Endometrium (tissue), 2 donors: ENCODE measurements at regions not wholly inside any gene's neighbourhood (a gene's known extent, or its start where the extent isn't known, plus 50 kb on each side); places are given as distances from the start of the nearest gene placed in this dataset.

Experiments used
- FAIRE-seq: peaks from 2 replicates; lab custom pipeline; 2012; peaks lifted over from hg19 to GRCh38; lab: Jason Lieb, UNC
- donor health status: control.
- donor health status: control.

DNA sequence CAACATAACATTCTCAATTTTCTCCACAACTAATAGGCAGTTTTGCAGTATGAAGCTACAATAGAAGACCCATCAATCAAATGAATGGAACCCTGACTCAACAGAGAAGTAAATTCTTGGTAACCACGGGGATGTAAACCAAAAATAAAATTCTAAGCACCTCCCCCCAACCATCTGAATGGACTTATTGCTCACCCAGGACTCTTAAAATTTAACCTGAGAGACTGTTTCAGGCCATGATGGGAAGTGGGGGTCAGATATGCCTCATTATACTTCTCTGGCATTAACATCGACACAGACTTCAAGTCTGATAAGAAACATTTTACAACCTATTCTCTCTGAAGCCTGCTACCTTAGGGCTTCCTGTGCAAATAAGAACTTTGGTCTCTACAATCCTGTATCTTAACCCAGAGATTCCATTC is 620.9 kb downstream of the TLL1 start:
- no peak for FAIRE-seq

DNA sequence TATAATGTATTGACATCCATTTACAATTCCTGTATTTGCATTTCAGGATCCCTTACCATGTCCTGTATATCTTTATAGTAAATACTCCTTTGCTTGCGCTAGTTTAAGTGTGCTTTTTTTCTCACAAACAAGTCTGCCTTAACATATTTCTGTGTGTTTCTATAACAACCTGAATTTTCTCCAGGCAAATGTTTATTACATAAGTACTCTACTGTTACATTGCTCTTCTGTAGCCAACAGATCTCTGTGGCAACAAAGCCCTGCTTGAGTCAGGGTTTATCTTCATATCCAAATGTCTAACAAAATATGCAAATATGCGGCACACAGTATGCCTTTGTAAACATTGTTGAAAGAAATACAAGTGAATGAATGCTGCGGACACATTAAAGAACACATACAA is 625.5 kb downstream of the TLL1 start:
- no peak for FAIRE-seq

DNA sequence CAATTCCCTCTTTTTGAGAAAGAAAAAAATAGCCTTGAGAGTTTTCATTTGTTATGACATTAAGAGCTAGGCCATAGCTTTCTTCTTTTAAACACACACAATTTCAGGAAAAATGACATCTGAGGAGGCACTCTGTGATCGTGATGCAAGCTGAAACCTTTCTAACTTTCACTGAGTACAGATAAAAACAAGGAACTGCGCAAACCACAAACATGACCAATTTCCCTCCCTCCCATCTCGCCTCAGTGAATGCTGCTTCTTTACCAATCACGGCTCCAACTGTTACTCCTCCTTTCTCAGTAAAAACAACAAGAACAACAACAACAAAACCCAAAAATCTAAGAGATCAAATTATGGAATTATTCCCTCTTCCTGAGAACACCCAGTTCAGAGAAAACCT is 626.8 kb downstream of the TLL1 start:
- no peak for FAIRE-seq

GRCh38 chr4:166501941-166502382 is 628.9 kb downstream of the TLL1 start:
- FAIRE-seq, result no peak

GRCh38 chr4:166502660-166503059 is 629.6 kb downstream of the TLL1 start:
- FAIRE-seq, result no peak

DNA sequence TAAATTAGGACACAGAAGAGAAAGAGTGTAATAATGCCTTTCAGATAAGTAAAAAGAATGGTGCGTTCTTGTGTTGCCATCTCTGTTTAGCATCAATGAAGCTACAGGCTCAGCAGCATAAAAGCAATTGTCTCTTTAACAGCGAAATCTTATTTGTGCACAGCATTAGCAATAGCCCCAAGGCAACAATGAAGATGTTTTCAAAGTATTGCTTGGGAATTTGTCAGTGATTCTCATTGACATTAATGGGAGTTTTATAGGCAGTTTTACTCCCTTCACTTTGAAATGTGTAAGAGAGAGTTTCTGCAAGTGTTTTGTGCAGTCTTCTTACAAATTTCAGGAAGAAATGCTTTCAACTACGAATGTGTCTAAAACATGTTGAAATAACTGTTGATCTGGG is 633.0 kb downstream of the TLL1 start:
- FAIRE-seq, result no peak

DNA sequence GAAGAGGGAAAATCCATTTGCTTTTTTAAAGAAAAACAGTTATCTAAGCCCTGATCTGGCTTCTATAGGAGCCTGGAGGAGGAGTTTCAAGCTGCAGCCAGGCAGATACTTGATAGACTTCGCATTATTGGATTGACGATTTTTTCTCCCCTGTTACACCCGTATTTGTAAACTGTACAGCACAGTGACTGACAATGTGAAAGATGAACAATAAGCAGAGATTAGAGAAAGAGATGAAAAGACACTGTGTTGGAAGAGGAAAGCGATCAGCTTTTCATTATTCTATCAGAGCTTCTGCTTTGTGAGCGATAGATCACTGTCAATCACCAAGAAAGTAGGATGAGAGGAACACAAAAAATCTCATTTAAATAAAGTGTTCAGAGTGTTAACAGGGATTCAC is 639.2 kb downstream of the TLL1 start:
- no peak for FAIRE-seq

- FAIRE-seq, result no peak
Measured at GRCh38 chr4:166518315-166518714, 645.3 kb downstream of the TLL1 start.

- no peak for FAIRE-seq
Measured at GRCh38 chr4:166518776-166519175, 645.7 kb downstream of the TLL1 start.

GRCh38 chr4:166519774-166520173 is 646.7 kb downstream of the TLL1 start:
- no peak for FAIRE-seq

DNA sequence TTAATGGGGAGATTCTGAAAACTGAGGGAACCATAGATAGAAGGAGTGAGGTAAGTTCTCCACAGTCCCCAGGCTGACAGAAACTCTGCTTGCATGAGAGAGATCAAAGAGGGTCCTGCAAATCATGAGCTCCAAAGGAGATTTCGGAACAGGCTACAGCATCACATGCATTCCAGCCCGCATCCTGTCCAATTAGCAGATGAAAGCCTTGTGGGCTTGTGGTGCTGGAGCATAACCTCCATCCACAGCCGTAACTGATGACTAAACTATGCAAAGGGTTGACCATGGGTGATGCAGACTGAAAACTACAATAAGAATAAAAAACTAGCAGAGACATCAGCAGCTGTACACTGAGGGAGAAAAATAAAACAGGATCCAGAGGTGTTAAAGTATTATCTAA is 654.5 kb downstream of the TLL1 start:
- no peak for FAIRE-seq

DNA sequence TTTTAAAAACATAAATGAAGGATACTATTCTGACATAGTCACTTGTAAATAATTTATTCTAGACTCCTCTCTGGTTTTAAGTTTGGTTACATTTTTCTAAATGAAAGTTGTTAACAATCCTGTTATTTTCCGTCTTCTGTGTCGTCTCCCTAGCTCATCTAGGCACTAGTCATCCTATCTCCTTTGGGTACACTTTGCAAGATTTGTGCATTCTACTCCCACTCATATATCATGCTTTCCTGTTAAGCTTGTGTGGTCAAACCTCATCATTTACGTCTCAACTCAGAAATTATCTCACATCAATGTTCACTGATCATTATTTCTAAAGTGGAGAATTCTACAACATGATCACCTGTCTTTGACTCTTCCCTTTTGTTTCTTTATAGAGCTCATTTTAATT is 658.7 kb downstream of the TLL1 start:
- no peak for FAIRE-seq

DNA sequence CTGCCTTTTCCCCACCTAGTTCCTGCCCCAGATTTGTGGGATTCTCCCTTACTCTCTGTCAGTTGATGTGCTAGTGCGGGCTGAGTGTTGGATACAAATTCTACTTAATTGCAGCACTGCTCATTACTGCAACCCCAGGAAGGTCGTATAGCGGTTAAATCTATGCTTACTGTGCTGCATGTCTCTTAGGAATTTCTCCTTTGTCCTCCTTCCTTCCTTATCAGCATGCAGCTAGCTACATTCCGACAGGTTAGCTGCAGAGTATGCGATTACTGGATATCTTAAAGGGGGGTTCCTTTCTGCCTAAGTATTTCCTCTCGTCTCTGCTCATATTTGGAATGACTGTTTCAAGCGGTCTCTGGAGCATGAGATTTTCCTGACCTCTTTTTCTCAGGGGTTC is 662.8 kb downstream of the TLL1 start:
- FAIRE-seq, result no peak

DNA sequence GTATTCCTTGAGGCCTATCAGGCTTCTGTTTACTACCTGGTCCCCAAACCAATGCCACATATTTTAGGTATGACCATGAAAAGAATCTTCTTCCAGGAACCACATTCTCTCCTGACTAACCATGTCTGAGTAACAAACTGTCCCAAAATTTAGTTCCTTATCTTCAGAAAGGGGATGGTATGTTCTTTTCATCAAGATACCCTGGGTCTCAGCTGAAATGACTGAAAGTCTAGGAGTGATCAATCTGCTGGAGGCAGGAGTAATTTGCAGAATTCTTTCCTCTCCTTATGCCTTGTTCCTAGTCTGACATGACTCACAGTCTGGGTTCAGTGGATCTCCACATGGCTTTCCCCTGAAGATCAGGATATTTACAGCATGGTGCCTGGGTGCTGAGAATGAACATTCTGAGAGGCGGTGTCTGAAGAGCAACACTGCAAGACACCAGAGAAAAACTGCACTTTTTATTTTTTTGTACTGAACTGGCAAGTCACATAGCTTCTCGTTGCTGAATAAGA is 665.5 kb downstream of the TLL1 start:
- no peak for FAIRE-seq

- FAIRE-seq, result no peak
Measured at GRCh38 chr4:166546009-166546408, 673.0 kb downstream of the TLL1 start.

GRCh38 chr4:166577639-166578038 is 656.7 kb downstream of the SPOCK3 start:
- FAIRE-seq, result no peak

DNA sequence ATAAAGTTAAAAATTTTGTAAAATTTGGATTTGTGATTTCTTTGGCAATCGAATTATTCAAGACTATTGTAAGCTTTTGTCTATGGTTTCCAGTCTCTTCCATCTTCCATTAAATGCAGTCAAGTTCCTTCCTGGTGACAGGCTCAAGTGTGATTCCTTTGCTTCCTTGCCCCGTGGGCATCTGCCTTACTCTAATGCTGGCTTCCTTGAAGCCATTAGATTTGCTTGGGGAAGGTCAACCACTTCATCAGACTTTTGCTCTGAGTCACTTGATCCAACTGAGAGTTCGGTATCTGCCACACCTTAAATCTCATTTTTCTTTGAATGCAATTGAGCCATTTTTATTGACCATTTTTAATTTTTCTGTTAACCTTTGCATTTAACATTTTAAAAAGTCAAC is 648.8 kb downstream of the SPOCK3 start:
- no peak for FAIRE-seq

DNA sequence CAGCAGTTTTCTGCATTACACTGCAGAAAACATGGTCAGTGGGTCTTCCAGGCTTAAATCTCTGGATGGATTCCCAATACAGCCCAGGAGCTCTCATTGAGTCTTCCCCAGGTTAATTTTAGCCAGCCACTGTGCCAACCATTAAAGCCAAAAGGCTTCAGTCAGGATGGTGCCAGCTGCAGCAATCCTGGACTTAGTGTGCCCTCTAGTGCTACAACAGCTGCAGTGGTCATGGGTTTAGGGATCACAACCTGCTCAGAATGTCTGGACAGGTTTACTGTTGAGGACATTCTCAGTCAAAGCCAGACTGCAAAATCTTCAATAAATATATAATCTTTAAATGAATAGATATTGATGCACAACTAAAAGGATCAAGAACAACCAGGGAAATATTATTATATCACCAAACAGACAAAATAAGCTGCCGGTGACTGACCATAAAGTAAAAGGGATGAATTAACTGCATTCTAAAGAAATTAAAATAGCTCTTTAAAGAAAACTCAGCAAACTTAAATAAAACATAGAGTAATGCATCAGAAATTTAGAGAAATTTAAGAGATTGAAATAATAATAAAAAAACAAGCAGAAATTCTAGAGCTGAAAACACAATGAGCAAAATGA is 639.9 kb downstream of the SPOCK3 start:
- no peak for FAIRE-seq

GRCh38 chr4:166600264-166600663 is 634.0 kb downstream of the SPOCK3 start:
- FAIRE-seq, result no peak

GRCh38 chr4:166602068-166602467 is 632.2 kb downstream of the SPOCK3 start:
- no peak for FAIRE-seq

DNA sequence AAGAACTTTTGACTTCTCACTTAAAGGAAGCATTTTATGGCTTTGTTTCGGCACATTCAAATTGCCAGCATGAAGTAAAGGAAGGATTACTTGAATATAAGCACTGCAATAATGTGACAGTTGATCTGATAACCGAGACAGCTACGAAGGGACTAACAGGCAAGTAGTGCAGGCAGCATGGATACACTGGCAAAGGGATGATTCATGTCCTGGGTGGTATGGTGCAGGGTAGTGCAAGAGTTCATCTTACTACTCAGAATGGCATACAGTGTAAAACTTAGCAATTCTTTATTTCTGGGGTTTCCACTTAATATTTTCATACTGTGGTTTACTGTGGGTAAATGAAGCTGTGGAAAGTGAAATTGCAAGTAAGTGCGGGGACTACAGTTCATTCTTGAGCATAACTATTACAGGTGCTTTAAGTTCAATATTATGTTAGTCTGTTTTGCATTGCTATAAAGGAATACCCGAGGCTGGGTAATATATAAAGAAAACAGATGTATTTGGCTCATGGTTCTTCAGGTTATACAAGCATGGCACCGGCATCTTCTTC is 611.8 kb downstream of the SPOCK3 start:
- FAIRE-seq, result no peak

DNA sequence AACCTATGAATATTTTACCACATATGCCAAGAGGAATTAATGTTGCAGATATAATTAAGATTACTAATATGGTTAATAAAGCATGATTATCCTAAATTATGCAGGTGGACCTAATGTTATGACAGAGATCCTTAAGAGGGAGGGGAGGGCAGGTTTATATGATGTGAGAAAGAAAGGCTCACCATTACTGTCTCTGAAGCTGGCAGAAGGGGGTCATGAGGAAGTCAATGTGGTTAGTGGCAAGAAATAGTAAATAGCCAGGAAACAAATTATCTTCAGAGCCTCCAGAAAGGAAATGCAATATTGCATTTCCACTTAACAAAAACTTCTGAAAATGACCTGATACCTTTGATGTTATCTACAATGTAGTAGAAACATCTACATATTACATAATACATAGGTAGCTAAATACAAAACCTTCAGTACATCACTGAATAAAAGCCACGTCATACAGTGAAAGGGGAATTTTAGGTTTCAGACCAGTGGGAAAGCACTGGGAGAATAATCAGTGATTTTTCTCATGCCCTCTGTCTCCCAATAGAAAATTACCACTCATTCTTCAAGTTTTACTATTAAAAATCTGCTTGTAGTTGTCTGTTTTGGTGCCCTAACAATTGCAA is 609.2 kb downstream of the SPOCK3 start:
- no peak for FAIRE-seq

- no peak for FAIRE-seq
Measured at GRCh38 chr4:166628454-166628853, 605.8 kb downstream of the SPOCK3 start.

GRCh38 chr4:166635367-166635766 is 598.9 kb downstream of the SPOCK3 start:
- no peak for FAIRE-seq
